Stimulated activated naive CD4-positive, alpha-beta T cell (primary cell): ENCODE measurements at regions not wholly inside any gene's neighbourhood (a gene's known extent, or its start where the extent isn't known, plus 50 kb on each side); places are given as distances from the start of the nearest gene placed in this dataset.

Experiments
- DNase-seq, 6 experiments: peaks; one replicate each; lab custom pipeline; 2025; lab: John Stamatoyannopoulos, UW

DNA sequence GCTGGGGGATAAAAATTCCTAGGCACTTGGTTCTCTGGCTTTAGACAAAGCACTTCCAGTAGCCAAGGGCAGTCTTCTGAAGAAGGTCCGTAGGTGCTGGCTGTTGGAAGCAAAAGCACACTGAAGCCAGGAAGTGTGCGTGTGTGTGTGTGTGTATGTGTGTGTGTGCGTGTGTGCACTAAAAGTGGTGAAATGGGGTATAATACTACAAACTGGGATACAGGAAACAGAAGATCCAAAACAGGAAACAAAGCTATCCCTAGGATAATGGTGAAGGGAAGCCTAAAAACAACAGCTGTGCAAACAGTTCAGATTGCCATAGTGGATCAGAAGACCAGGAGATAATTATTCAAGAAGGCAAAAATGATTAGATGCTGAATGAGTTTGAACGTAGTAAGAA lies 103.4 kb downstream of the IL20RB start:
- no peak for DNase-seq

DNA sequence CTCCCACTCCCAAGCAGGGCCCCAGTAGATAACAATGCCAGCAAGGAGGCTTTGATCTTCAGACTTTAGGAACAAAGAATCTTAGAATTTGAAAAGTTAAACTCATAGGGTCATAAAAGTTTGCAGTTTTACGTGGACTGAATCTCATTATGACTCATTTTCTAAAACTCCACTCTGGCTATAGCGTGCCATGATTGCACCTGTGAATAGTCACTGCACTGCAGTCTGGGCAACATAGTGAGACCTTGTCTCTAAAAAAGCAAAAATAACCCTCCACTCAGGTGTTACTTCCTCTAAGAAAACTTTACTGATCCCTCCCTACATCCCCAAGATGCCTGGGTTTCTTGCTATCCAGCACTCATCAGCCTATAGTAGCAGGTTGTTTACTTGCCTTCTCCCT lies 104.5 kb downstream of the IL20RB start:
- DNase-seq: no peak

DNA sequence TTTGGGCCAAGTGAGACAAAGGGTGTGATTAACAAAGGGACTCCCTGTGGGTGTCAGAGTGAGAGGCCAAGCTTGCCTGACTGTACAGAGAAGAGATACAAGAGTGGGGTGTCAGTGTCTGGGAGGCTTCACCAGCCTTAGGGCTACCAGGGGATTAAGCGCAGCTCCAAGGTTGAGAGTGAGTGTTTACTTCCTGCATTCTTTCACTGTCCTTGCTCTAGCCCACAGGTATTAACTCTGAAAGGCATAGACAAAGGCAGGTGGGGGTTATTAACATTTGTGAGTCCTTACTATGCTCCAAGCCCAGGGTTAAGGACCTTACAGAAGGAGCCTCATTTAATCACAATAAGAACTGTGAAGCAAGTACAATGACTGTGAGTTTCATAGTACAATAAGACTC lies 107.6 kb downstream of the IL20RB start:
- no peak for DNase-seq

DNA sequence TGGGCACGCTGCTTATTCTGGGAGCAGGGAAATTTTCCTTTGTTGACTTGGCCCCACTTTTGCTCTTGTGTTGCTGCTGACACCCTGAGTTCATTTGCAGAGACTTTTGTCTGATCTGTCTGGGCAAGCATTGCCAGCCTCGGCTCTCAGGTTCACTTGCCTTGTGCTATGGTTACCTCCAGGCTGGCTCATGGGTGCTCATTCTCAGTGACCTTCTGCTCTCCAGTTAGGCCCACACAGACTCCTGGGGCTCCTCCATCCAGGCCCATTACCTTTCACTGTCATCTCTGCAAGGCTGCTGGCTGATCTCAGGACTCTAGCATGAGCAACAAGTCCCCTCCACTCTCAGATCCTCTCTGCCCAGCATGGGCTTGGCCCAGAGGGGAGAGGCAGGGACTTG lies 108.3 kb downstream of the IL20RB start:
- DNase-seq: no peak

DNA sequence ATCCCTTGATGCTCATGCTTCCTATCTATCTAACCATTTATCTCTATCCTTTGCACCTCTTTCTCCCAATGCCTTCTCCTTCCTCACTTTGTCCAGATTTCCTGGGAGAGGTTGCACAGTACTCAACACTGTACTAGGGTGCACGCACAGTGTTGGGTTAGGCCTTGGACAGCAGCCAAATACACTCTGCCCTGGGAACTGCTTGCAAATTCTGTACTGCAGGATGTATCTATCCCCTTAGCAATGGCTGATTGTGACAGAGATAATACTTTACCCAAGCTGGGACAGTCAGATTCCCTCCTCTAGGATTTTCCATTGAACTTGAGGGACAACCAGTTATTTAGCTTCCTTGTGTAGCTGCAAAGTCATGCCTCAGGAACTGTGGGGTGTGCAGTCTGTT lies 113.3 kb downstream of the IL20RB start:
- DNase-seq: no peak

DNA sequence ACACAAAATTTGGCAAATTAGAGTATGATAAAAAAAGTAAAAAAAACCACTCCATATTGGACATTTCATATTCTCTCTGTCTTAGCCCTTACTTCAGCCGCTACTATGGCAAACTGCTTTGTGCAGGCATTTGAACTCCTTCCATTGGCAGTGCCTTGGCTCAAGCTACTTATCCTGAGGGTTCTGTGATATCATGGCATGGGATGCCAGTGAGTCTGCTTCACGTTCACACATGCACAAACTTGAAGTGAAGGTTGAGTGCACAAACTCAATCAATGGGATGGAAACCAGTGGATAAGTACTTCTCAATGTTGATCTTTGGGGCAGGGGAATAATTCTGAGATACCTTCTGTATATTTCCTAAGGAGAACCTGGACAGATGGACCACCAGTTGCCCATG lies 117.2 kb downstream of the IL20RB start:
- no peak for DNase-seq

DNA sequence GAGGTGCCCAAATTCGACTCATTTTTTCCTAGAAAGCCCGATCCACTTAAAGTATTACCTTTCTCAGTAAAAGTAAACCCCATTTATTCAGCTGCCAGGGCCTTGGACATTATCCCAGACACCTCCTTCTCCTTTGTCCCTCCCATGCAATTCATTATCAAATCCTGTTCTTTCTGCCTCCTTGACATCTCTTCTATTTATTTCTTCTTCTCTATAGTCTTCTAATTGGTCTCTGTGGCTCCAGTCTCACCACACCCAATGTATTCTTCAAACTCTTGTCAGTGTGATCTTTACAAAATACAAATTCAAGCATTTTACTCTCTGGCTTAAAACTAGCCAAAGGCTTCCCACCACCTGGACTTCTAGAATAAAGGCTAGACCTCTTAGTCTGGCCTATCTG lies 120.3 kb downstream of the IL20RB start:
- DNase-seq: no peak

DNA sequence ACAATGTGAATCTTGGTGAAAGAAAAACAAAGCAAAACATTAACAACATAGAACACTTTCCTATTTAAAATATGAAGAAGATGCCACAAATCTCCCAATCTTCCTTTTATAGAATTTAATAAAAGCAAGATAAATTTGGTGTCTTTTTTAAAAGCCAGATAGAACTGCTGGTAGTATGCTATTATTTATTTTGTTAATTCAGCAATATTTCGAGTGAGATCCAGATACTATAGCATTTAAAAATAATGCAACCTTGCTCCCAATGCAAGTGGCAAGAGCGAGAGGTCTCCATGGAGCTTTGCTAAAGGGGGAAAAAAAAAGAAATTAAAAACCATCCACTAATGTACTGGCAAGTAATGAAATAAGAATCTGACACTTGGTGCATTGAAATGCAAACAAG lies 121.8 kb downstream of the IL20RB start:
- no peak for DNase-seq

DNA sequence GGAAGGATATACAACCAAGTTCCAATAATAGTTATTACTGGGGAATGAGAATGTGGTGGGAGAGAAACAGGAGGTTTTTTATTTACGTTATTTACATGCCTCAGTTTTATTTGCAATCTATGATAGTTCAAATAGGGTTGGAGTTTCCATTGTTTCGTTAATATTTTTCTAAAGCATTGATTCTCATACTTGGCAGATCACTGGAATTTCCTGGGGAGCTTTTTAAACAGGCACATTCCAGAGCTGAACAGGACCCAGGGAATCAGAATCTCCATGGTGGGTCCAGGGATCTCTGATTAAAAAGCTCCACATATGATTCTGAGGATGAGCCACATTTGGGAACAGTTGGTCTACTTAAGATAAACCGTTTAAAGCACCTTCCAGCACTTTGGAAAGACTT lies 123.9 kb downstream of the IL20RB start:
- no peak for DNase-seq

DNA sequence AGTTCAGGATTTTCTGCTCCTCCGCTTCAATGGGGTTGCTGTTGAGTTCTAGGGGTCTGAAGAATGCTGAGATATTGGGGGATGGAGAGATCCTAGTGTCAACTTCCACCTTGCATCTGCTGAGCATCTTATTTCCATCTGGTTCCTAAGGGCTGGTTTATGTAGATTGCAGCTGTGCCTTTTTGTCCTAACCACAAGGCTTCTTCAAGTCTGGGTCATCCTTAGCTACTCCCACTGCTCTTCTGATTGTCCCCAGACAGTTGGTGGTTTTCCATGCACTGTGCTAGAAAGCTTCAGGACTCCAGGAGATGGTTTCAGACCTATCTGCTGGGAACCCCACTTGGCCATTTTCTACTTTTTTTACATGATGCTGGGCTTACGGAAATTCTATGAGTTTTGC lies 125.0 kb downstream of the IL20RB start:
- no peak for DNase-seq

DNA sequence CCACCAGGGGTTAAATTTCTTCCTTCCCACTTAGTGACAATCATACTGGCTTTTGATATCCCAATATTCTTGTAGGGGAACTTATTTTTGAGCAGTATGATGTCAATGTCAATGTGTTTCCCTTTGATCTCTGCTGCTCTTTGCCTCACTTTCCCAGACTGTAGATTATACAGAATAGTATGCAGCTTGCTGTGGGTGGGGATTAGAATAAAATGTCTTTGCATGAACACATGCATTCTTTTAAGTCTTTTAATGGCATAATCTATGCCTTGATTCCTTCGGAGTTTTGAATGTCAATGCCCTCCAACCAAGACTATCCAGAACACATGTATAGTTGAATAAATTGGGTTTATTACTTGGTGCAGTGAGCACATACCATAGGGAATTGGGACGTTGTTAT lies 125.5 kb downstream of the IL20RB start:
- DNase-seq: no peak

DNA sequence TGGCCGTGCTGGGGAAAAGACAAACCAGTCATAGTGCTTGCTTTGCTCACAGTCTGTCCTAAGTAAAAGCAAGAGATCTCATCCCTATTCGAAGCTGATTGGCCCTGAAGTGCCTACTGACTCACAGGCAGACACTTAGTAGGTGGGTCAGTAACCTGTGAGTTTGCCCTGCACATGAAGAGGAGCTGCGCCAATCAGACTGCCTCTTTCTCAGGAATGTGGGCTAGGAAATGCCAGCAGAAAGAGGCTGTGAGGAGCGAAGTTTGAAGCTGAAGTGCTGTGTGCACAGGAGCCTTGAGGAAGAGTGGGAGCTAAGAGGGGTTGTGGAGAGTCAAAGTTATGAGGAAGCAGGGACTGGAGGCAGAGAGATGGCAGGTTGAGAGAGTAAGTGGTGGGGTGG lies 126.8 kb downstream of the IL20RB start:
- DNase-seq: no peak

DNA sequence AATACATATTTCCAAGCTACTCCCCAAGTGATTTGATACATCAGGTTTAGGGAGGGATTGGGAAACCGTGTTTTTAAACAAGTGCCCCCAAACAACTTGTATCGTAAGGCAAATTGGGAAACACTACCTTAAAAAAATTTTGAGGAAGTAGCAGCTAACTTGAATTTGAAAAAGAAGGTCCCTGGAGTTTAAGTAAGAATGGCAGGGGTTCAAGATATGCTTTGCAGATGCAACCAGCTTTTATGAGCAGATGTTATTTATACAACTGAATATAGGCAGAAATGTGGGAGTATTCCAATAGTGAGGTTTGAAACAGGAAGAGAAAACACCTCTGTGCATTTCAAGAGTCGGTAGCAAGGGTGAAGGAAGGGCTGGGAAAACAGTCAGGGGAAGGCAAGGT lies 139.6 kb downstream of the IL20RB start:
- DNase-seq: no peak

DNA sequence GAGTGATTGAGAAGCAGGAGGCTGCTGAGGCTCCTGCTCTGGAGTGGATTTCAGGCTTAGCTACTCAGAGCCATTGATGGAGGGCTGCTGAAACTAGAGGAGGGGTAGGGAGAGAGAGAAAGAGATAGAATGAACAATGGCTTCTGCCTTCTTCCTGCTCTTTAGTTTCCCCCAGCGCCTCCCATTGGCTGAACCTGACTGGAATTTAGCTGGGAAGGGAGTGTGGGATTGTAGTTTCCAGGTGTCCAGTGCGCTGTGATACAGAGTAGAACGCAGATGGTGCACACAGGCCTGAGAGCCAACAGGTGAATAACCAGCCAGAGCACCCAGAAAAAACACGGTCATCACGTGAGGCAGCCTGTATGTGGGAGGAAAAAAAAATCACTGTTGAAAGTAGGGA lies 140.1 kb downstream of the IL20RB start:
- DNase-seq: no peak

DNA sequence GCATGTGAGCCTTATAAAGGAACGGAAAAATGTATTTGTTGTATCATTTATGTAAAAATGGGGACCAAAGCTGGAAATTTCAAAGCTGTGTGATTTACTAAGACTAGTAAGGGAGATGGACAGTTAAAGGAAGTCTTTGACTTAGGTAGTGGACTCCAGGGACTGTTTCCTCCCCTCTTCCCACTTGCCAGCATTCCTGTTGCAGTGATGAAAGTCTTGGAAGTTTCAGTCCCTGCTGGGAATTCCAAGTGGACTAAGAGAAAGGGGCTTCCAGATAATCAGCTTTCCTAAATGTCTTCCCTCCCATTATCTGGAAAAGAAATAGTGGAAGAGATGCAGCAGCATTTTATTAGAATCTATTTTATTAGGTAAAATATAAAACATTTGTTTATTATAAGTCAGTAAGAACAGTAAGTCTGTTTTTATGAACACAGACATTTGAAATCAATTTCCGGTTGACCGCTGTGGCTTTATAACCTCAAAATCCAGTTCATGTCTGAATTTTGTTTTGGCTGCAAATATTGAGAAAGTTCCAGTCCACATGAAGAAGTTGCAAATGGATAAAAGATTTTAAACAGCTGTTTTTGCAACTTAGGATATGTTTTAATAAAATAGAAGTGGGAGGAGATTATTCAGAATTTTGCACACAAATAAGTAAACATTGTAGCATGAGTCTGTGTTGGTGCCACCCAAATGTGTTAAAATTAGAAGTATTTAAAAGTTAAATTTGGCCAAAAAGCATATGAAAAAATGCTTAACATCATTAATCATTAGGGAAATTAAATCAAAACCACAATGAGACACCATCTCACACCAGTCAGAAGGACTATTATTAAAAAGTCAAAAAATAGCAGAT lies 141.8 kb downstream of the IL20RB start:
- DNase-seq: no peak

DNA sequence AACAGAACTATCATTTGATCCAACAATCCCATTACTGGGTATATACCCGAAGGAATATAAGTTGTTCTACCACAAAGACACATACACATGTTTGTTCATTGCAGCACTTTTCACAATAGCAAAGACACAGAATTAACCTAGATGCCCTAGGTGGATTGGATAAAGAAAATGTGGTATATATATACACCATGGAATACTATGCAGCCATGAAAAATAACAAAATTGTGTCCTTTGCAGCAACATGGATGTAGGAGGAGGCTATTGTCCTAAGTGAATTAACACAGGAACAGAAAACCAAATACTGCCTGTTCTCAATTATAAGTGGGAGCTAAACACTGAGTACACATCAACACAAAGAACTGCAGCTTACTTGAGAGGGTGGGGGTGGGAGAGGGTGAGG lies 142.5 kb downstream of the IL20RB start:
- DNase-seq: no peak

DNA sequence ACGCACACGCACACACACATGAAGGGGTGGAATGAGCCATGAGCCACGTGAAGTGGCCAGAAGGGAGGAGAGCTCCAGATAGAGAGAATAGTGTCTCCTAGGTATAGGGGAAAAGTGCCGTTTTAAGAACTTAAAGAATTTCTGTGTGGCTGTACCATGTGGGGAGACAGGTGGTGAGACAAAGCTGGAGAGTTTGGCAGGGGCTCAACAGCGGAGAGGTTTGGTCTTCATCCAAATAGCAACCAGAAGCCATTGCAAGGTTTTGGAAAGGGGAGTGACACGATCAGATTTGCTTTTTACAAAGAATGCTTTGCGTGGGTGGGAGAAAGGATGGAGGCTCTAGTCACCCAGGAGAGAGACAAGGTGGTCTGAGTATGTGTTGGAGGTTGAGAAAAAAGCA lies 146.0 kb downstream of the IL20RB start:
- DNase-seq: no peak

DNA sequence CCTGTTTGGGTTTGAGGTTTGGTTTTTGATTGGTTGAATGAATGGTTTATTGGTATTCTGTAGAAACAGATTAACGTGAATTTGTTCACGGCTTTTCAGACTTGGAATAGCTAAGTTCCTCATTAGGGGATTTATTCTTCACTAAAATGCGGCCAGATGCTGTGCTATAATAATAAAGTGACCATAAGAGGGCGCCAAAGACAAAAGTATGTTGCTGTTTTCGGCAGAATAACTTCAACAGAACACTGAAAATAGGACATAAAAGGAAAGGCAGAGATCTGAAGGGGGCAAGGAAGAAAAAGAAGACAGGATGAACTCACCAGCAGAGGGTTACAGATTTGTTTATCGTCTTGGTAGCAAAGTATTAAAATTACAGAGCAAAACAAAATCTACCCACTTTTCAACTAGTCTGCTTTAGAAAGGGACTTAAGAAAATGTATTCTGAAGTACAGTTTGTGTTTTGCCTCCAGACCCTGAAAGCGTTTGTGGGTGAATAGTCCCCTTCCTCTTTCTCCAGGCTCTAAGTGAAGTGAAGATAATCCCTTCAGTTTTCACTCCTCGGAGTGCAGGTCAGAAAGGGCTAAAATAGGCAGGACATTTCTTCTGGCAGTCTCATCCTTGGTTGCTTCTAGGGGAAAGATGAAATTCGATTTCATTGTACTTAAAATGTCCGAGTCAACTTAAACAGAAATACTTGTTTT lies 147.6 kb downstream of the IL20RB start:
- DNase-seq: peak in 2 of 6 experiments; percentile 41 to 54

DNA sequence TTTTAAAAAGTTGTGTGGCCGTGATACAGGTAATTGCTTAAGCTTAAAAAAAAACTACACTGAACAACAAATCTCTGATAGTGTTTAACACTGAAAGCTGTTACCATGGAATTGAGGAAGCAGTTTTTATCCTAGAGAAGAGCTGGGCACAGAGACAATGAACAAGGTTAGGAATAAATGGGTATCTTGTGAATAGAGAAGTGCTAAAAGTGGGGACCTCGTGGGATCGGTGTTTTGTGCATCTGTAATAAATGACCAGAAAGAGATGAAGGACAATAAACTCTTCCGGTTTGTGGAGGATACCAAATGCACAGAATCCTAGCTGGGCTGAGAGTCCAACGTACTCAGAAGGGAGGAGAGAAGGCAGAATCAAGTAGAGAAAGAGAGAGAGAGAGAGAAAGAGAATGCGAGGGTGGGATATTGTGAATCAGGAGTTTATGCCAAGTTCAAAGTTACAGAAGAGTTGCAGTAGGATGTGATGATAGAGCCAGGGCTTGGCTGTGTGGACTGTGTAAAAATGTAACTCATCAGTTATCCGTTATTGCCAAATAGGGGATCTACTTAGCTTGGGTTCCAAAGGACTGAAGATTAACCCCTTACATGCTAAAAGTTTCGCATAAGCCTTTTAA lies 148.9 kb downstream of the IL20RB start:
- no peak for DNase-seq

DNA sequence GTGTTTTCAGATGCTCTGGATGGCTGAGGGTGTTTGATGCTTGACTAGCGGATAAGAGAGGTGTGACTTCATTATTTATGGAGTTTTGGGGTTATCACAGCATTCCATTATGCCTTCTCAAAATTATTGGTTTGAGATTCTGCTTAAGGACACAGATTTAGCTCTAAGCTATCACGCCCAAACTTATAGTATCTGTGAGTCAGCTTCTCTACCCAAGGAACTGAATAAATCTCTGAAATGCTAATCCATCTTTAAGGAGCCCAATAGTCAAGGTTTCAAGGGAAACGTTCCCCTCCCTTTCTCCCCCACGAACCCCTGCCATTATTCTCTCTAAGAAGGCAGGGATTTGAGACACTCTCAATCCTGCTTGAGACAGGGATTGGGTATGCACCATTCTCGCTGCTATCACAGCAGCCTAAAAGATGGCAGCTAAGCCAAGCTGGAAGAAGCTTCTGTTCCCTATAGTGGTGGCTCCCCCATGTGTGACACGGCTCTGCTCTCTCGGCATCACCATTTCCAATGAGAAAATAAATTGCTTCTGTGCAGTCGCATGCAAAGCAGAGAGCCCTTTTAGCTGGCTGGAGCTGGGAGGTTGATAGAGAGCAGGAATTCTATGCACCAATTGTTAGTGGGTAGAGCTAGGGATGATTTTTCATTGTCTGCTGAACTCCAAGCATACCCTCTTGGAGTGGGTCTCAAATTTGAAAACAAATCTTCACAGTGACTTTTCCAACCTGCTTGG lies 151.1 kb downstream of the IL20RB start:
- DNase-seq: no peak

DNA sequence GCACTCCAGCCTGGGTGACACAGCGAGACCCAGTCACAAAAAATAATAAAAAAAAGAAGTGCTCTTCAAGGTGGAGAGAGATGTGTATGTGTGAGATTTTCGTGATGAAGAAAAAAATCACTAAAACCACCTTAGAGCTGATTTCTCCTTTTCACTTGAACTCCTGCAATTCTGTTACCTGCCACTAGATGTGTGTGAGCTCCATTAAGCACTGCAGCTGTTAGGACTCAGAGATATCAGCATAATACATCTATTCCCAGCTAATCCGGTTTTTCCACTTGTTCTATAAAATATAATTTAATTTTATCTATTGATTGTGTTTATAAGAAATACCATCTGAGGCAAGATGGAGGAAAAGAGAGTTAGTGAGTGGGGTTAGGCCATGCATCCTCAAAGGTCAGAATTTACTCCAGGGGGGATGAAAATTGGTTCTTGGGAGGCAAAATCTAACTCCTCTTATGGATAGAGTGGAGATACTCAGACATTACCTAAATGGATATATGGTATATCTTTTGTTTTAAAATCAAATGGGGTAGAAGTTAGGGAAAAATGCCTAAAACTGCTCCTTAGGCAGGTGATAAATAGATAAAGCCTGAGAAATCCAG lies 152.7 kb downstream of the IL20RB start:
- DNase-seq: peak in 1 of 6 experiments; percentile 2

DNA sequence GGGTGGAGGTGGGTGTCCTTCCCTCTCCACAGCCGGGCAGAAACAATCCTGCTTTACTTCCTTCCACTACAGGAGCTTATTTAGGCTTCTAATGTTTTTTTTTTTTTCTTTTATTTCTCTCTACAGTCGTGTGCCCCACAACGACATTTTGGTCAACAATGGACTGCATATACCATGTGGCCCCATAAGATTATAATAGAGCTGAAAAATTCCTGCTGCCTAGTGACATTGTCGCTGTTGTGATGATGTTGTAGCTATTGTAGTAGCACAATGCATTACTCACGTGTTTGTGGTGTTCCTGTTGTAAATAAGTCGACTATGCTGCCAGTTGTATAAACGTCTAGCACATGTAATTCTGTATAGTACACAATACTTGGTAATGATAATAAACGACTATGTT lies 153.7 kb downstream of the IL20RB start:
- DNase-seq: no peak
